Kidney epithelial cell (primary cell): ENCODE measurements at regions not wholly inside any gene's neighbourhood (a gene's known extent, or its start where the extent isn't known, plus 50 kb on each side); places are given as distances from the start of the nearest gene placed in this dataset.

Experiments
- DNase-seq: peaks from one replicate; pipeline ENCODE4 v3.0.0-alpha.2; 2010; ENCODE audit warnings: low read depth
- H3K27me3 ChIP-seq: 2 replicates; pipeline ENCODE4 v1.6.0; 2011; ENCODE audit warnings: low read length; ENCODE audit not compliant: control insufficient read depth, insufficient read depth
- H3K36me3 ChIP-seq: 2 replicates; pipeline ENCODE4 v1.5.1; 2011; ENCODE audit warnings: low read length; ENCODE audit not compliant: control insufficient read depth, insufficient read depth
- H3K4me3 ChIP-seq: 2 replicates; pipeline ENCODE4 v1.5.1; 2011; ENCODE audit warnings: low read depth, mild to moderate bottlenecking, control low read depth, low read length
- TF ChIP-seq, protein P1 (sequence below): IDR thresholded peaks from 2 replicates; pipeline ENCODE4 v1.5.1; 2011; ENCODE audit warnings: mild to moderate bottlenecking, moderate library complexity, low read length, control low read depth, inconsistent platforms; ENCODE audit not compliant: insufficient read depth, poor library complexity, severe bottlenecking

DNA sequence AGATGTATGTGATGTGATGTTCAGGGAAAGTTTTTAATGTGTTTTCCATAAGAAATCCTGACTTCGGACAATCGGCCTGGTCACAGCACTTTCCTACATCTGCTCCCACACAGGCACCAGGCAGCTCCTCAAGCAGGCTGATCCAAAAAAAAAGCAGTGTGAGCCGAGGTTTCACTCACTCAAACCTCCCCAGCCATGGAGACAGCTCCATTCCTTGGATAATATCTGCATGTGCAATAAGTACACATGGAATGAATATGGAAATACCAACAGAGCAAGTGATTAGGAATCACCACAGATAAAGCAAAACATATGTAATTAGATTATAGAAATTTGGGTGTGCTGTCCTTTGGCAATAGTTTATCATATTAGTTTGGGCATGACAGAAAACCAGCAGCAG lies 88.8 kb upstream of the API5 start:
- no peaks in the 10 kb centered on the region for H3K27me3 ChIP-seq
- TF ChIP-seq, protein P1, sequence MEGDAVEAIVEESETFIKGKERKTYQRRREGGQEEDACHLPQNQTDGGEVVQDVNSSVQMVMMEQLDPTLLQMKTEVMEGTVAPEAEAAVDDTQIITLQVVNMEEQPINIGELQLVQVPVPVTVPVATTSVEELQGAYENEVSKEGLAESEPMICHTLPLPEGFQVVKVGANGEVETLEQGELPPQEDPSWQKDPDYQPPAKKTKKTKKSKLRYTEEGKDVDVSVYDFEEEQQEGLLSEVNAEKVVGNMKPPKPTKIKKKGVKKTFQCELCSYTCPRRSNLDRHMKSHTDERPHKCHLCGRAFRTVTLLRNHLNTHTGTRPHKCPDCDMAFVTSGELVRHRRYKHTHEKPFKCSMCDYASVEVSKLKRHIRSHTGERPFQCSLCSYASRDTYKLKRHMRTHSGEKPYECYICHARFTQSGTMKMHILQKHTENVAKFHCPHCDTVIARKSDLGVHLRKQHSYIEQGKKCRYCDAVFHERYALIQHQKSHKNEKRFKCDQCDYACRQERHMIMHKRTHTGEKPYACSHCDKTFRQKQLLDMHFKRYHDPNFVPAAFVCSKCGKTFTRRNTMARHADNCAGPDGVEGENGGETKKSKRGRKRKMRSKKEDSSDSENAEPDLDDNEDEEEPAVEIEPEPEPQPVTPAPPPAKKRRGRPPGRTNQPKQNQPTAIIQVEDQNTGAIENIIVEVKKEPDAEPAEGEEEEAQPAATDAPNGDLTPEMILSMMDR, result no peak
- DNase-seq, result no peak
- no peak overlapping the region for H3K4me3 ChIP-seq
- no peaks in the 10 kb centered on the region for H3K36me3 ChIP-seq

- no peaks in the 10 kb centered on the region for H3K27me3 ChIP-seq
- no peak overlapping the region for H3K4me3 ChIP-seq
- TF ChIP-seq, protein P1, result no peak
- no peaks in the 10 kb centered on the region for H3K36me3 ChIP-seq
- DNase-seq, result no peak
Measured at GRCh38 chr11:43234881-43235280, 76.9 kb upstream of the API5 start.

GRCh38 chr11:43238341-43238740 lies 73.5 kb upstream of the API5 start:
- Histone ChIP-seq H3K4me3 (no peak overlapping the region), H3K27me3 (no peaks in the 10 kb centered on the region), H3K36me3 (no peaks in the 10 kb centered on the region)
- DNase-seq, result no peak
- TF ChIP-seq, protein P1, result no peak

GRCh38 chr11:43239791-43240190 lies 72.0 kb upstream of the API5 start:
- no peak for DNase-seq
- TF ChIP-seq, protein P1, result no peak
- Histone ChIP-seq H3K27me3 (no peaks in the 10 kb centered on the region), H3K36me3 (no peaks in the 10 kb centered on the region), H3K4me3 (no peak overlapping the region)

GRCh38 chr11:43242401-43242800 lies 69.4 kb upstream of the API5 start:
- Histone ChIP-seq H3K27me3 (no peaks in the 10 kb centered on the region), H3K36me3 (no peaks in the 10 kb centered on the region), H3K4me3 (no peak overlapping the region)
- DNase-seq, result no peak
- TF ChIP-seq, protein P1, result no peak

DNA sequence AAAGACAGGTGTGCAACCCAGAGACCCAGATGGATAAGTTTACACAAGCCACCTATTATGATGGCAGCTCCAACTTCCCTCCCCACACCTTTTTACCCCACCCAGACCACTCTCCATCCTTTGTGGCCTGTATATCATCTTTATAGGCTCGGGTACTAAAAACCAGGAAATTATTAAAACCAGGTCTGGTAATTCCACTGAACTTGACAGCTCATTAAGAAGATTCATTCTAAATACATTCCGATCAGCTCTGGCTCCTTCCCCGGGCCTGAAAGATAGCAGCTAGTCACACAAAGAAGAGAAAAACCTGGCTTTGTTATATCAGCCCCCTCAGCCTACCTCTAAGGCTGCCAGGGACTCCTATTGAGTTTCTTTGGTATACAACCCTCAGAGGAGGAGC lies 67.9 kb upstream of the API5 start:
- TF ChIP-seq, protein P1, result no peak
- no peaks in the 10 kb centered on the region for H3K27me3 ChIP-seq
- no peak for DNase-seq
- H3K36me3 ChIP-seq, result no peaks in the 10 kb centered on the region
- H3K4me3 ChIP-seq, result no peak overlapping the region
